Immature natural killer cell (primary cell): ENCODE measurements at regions not wholly inside any gene's neighbourhood (a gene's known extent, or its start where the extent isn't known, plus 50 kb on each side); places are given as distances from the start of the nearest gene placed in this dataset.

Source experiments
- DNase-seq, 3 donors: peaks; one replicate each; pipeline ENCODE4 v3.0.0; 2022; ENCODE audit warnings: mixed read lengths in 1 of 3
- H3K27ac Mint-ChIP-seq, 6 donors: one replicate each; pipeline ENCODE4 v1.8.0; 2020; ENCODE audit warnings: mixed read lengths in 6 of 6, mild to moderate bottlenecking in 5 of 6, inconsistent platforms in 4 of 6, moderate library complexity in 3 of 6
- H3K27me3 Mint-ChIP-seq, 3 donors: one replicate each; pipeline ENCODE4 v1.8.0; 2020 to 2021; ENCODE audit warnings: low read depth in 3 of 3, mild to moderate bottlenecking in 3 of 3, mixed read lengths in 3 of 3, moderate library complexity in 3 of 3, inconsistent platforms in 1 of 3
- H3K36me3 Mint-ChIP-seq, 3 donors: one replicate each; pipeline ENCODE4 v1.8.0; 2020; ENCODE audit warnings: mixed read lengths in 3 of 3, inconsistent platforms in 2 of 3, mild to moderate bottlenecking in 2 of 3
- H3K4me1 Mint-ChIP-seq, 2 donors: one replicate each; pipeline ENCODE4 v1.8.0; 2020; ENCODE audit warnings: inconsistent platforms in 2 of 2, mild to moderate bottlenecking in 2 of 2, mixed read lengths in 2 of 2, moderate library complexity in 1 of 2
- H3K4me3 Mint-ChIP-seq, 5 donors: one replicate each; pipeline ENCODE4 v1.8.0; 2020; ENCODE audit warnings: mild to moderate bottlenecking in 5 of 5, mixed read lengths in 5 of 5, inconsistent platforms in 3 of 5, moderate library complexity in 3 of 5
- H3K9me3 Mint-ChIP-seq, 6 donors: one replicate each; pipeline ENCODE4 v1.8.0; 2020; ENCODE audit warnings: mild to moderate bottlenecking in 6 of 6, mixed read lengths in 6 of 6, inconsistent platforms in 4 of 6, moderate library complexity in 3 of 6

DNA sequence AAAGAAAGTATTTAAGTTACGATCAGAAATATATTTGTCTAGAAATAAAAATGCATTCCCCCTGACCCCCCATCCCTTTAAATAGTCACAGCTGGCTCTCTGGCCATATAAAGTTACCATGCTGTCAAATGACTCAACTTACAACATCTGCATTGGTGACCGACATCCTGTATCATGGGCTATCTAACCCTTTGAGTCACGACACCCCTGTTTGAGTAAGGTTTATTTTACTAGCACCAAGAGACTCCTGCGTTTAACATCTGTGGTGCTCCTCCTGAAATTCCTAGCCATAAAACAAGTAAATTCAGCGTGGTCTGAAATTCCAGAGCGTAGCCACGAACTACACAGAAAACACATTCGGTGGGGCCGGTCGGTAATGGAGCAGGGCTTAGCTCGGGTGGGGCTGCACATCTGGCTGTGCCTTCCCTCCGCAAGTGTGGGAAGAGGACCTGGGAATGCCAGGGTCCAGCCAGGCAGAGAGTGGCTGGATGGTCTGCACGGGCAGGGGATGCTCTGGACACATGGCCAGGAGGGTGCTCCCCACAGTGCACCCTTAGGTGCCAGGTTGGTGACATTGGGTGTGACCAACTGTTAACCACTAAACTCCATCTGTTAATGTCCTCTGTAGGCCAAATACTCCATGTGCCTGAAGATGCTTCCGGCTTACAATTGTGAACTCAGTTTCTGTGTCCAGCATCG, 53.0 kb upstream of the CLDN14 start:
- Mint-ChIP-seq H3K4me1 (peaks cover 0 to 9% of the 10 kb centered on the region in 2 donors), H3K27me3 (peaks cover 1 to 6% (median 4%) of the 10 kb centered on the region in 3 donors), H3K27ac (no peak overlapping the region), H3K9me3 (no peaks in the 10 kb centered on the region), H3K4me3 (no peak overlapping the region), H3K36me3 (no peaks in the 10 kb centered on the region)
- no peak for DNase-seq

DNA sequence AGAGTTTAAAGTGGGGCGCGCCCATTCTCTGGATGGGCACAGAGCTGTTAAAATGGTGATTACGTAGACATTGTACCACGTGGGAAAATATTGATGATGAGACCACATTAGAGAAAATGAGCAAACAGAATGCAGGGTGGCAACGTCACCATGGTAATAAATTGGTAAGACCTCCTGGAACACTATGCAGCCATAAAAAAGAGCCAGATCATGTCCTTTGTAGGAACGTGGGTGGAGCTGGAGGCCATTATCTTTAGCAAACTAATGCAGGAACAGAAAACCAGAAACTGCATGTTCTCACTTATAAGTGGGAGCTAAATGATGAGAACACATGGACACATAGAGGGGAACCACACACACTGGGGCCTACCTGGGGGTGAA, 53.5 kb upstream of the CLDN14 start:
- no peak for DNase-seq
- peaks cover 0 to 9% of the 10 kb centered on the region in 2 donors for H3K4me1 Mint-ChIP-seq
- no peaks in the 10 kb centered on the region for H3K9me3 Mint-ChIP-seq

DNA sequence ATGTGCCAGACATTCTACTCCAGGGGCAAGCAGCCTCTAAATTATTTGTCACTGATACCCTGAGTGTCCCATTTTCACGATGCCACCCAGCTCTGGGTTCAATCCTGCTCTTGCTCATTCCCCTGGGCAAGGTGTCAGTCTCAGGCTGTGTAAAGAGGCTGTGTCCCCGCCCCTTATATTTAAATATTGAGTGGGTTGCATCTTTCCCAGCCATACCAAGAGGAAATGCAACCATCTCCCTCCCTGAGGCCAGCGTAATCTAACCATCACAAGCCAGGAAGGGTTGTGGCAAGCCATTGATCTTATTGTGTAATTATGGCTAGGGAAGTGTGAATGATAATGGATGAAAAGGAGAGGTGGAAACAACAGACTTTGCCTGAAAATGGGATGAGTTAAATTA, 54.7 kb upstream of the CLDN14 start:
- Mint-ChIP-seq H3K9me3 (no peaks in the 10 kb centered on the region), H3K27me3 (peaks cover 1 to 4% (median 2%) of the 10 kb centered on the region in 3 donors), H3K36me3 (no peaks in the 10 kb centered on the region), H3K4me1 (peaks cover 0 to 9% of the 10 kb centered on the region in 2 donors), H3K4me3 (no peak overlapping the region), H3K27ac (no peak overlapping the region)
- DNase-seq, result no peak

More for the DNA sequence above, 53.5 kb upstream of the CLDN14 start:
- Mint-ChIP-seq H3K4me3 (no peak overlapping the region), H3K27me3 (peaks cover 1 to 6% (median 4%) of the 10 kb centered on the region in 3 donors), H3K36me3 (no peaks in the 10 kb centered on the region), H3K27ac (no peak overlapping the region)

DNA sequence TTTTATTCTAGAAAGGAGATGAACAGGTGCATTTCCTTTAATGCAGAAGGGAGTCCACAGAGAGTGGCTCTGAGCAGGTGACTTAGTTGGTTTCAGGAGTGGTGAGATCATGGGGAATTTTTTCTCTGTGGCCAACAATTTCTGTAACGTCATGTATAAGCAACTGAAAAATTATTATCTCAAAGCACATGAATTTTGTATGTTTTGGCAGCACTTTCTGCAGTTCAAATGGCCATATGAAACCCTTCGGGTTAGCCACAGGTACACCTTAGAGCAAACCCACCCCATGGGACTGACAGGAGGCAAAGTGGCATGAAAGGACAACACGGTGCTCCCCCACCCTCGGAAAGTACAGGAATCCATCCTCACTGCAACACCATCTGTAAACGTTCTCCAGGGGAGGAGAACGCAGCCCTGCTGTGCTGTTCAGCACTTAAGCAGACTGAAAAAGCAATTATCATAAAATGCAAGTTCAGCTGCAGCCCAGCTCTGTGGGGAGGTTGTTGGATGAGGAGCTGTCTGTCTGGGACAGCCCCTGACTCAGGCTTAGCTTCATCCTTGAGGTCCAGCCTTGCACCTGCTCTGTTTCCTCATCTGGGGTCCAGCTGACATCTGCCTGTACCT, 55.8 kb upstream of the CLDN14 start:
- DNase-seq, result no peak
- no peaks in the 10 kb centered on the region for H3K36me3 Mint-ChIP-seq
- no peak overlapping the region for H3K27ac Mint-ChIP-seq
- H3K9me3 Mint-ChIP-seq, result no peaks in the 10 kb centered on the region
- H3K4me1 Mint-ChIP-seq, result peaks cover 0 to 9% of the 10 kb centered on the region in 2 donors
- H3K4me3 Mint-ChIP-seq, result no peak overlapping the region
- H3K27me3 Mint-ChIP-seq, result peaks cover 0 to 4% (median 0%) of the 10 kb centered on the region in 3 donors

DNA sequence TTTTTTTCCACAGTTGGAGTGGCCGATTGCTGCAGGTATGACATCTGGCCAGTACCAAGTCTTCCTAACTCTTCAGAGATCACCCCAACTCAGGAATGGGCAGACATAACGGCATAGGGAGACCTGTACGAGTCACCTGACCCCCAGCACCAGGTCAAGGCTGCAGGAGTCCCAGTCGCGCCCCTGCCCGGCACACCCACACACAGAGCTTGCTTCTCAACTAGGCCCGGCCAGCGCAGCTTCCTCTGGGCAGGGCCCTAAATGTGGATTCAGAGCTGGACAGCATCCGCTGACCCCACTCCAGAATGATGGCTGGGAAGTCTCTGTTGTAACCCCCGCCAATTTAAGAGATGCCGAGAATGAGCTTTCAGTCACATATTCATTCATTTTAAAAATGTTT, 58.8 kb upstream of the CLDN14 start:
- no peak for DNase-seq
- Mint-ChIP-seq H3K27me3 (peaks cover 2 to 9% (median 3%) of the 10 kb centered on the region in 3 donors), H3K4me1 (no peaks in the 10 kb centered on the region), H3K9me3 (no peaks in the 10 kb centered on the region), H3K36me3 (no peaks in the 10 kb centered on the region), H3K4me3 (no peak overlapping the region), H3K27ac (no peak overlapping the region)

DNA sequence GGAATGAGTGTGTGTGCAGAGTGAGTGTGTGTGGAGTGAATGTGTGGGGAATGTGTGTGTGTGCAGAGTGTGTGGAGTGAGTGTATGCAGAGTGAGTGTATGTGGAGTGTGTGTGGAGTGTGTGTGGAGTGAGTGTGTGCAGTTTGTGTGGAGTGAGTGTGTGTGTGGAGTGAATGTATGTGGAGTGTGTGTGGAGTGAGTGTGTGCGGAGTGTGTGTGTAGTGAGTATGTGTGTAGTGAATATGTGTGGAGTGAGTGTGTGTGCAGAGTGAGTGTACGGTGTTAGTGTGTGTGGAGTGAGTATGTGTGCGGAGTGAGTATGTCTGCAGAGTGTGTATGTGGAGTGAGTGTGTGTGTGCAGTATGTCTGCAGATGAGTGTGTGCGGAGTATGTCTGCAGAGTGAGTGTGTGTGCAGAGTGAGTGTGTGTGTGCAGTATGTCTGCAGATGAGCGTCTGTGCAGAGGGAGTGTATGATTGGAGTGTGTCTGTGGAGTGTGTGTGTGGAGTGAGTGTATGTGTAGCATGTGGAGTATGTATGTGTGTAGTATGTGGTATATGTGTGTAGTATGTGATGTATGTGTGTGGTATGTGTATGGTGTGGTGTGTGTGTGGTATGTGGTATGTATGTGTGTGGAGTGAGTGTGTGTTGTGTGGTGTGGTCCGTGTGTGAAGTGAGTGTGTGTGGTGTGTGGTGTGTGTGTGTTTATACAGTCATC, 59.7 kb upstream of the CLDN14 start:
- Mint-ChIP-seq H3K4me1 (no peaks in the 10 kb centered on the region), H3K4me3 (no peak overlapping the region), H3K27ac (no peak overlapping the region), H3K27me3 (peaks cover 3 to 8% (median 4%) of the 10 kb centered on the region in 3 donors), H3K36me3 (no peaks in the 10 kb centered on the region), H3K9me3 (no peaks in the 10 kb centered on the region)
- DNase-seq, result no peak

DNA sequence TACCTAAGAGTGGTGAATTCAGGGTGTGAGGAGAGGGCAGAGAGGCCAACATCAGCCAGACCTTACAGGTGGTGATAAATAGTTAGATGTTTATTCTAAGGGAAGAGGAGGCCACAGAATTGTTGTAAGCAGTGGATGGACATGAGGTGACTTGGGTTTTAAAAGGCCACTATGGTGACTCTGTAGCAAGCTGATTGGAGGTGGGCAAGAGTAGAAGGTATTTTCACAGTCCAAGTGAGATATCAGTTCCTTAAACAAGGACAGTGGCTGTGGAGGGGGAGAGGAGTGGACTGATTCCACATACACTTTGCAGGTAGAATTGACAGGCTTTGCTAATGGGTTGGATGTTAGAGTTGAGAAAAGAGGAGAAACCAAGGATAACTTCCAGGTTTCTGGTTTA, 60.8 kb upstream of the CLDN14 start:
- H3K27me3 Mint-ChIP-seq, result peaks cover 3 to 10% (median 4%) of the 10 kb centered on the region in 3 donors

DNA sequence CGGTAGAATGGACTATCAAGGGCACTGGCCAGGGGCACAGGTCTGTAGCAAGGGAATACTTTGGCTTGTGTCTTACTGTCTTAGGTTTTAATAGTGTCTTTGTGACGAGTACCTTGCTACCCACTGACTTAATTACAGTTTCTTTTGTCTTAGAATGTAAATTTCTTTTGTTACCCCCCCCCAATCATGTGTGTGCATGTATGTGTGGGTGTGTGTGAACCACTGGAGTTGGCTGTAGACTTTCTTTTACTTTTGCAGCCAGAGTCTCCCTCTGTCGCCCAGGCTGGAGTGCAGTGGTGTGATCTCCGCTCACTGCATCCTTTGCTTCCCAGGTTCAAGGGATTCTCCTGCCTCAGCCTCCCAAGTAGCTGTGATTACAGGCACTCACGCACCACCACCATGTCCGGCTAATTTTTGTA, 61.8 kb upstream of the CLDN14 start:
- no peak overlapping the region for H3K27ac Mint-ChIP-seq
- no peak for DNase-seq
- H3K36me3 Mint-ChIP-seq, result no peaks in the 10 kb centered on the region
- no peaks in the 10 kb centered on the region for H3K4me1 Mint-ChIP-seq
- H3K9me3 Mint-ChIP-seq, result no peaks in the 10 kb centered on the region
- peaks cover 3 to 10% (median 4%) of the 10 kb centered on the region in 3 donors for H3K27me3 Mint-ChIP-seq
- no peak overlapping the region for H3K4me3 Mint-ChIP-seq

More for the DNA sequence above, 60.8 kb upstream of the CLDN14 start:
- no peak for DNase-seq
- Mint-ChIP-seq H3K9me3 (no peaks in the 10 kb centered on the region), H3K4me3 (no peak overlapping the region), H3K4me1 (no peaks in the 10 kb centered on the region), H3K27ac (no peak overlapping the region), H3K36me3 (no peaks in the 10 kb centered on the region)

DNA sequence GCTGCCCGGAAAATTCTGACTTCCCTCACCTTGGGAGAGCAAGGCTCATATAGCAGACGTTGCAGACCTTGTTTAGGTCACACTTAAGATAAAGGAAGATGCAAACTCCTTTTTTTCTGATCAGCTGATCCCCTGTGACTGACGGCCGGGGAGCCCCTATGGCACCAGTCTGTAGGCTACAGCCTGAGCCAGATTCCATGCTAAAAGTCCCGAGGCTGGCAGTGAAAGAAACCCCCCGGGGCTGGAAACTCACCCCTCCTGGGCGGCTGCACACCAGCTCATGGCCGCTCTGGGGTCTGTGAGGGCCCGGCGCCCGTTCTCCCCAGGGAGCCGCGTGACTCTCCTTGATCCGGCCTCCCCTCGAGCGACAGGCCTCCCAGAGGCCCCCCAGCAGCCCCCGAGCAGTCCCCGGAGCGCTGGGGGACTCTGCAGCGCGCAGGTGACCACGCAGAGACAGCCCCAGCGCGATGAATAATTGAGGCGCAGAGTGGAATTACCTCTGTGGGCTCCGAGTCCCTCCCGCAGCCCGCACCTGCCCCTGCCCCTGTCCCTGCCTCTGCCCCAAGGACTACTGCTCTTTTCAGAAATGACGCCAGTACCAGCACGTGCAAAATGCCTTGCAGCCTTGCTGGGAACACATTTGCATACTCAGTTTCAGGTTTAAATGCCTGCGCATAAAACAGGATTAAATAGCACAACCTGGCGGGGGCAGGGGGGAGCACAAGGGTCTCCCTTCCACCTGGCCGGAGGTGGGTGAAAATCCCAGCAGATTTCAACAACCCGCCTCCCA, 62.6 kb upstream of the CLDN14 start:
- no peak overlapping the region for H3K27ac Mint-ChIP-seq
- no peaks in the 10 kb centered on the region for H3K36me3 Mint-ChIP-seq
- H3K9me3 Mint-ChIP-seq, result no peaks in the 10 kb centered on the region
- peaks cover 5 to 10% (median 5%) of the 10 kb centered on the region in 3 donors for H3K27me3 Mint-ChIP-seq
- no peak for DNase-seq
- peak overlapping the region in 1 of 5 donors; percentile 55 for H3K4me3 Mint-ChIP-seq
- H3K4me1 Mint-ChIP-seq, result no peaks in the 10 kb centered on the region

DNA sequence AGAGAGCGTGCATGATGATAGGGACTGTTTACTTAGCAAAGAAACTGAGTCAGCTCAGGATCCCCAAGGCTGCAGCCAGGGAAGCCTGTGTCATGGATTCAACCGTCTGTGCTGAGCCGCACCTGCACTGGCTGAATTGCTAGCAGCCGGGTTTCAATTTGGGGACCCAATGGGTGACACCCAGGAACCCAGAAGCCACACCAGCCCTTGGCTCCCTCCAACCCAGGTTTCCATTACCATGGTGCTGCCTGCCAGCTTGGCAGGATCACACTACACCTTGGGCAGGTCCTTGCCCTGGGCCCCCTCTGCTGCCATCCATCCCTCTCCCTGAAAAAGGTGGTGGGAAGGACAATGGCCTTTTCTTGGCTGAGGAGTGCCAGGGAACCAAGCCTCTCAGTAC, 64.0 kb upstream of the CLDN14 start:
- DNase-seq, result no peak
- Mint-ChIP-seq H3K36me3 (no peaks in the 10 kb centered on the region), H3K9me3 (no peaks in the 10 kb centered on the region), H3K27me3 (peaks cover 5 to 10% (median 8%) of the 10 kb centered on the region in 3 donors), H3K4me3 (no peak overlapping the region), H3K4me1 (no peaks in the 10 kb centered on the region), H3K27ac (no peak overlapping the region)

DNA sequence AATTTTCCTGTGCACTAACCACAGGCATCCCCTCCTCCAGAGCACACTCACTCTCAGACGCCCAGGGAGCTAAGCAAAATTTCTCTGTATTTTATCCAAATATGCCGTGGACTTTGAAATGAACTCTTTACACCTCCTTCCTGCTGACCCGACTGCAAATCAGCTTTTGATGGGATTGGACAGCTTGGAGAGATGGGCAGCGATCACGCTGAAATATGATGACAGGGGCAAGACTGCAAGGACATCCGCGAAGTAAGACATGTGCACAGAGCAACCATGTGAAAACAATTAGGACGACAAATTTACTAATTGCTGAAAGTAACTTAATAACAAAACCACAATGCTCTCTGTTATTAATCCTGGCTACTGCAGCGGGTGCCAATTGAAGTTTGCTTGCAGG, 64.6 kb upstream of the CLDN14 start:
- Mint-ChIP-seq H3K4me3 (no peak overlapping the region), H3K36me3 (no peaks in the 10 kb centered on the region), H3K9me3 (no peaks in the 10 kb centered on the region), H3K27me3 (peaks cover 5 to 10% (median 8%) of the 10 kb centered on the region in 3 donors), H3K4me1 (no peaks in the 10 kb centered on the region), H3K27ac (no peak overlapping the region)
- DNase-seq, result no peak

DNA sequence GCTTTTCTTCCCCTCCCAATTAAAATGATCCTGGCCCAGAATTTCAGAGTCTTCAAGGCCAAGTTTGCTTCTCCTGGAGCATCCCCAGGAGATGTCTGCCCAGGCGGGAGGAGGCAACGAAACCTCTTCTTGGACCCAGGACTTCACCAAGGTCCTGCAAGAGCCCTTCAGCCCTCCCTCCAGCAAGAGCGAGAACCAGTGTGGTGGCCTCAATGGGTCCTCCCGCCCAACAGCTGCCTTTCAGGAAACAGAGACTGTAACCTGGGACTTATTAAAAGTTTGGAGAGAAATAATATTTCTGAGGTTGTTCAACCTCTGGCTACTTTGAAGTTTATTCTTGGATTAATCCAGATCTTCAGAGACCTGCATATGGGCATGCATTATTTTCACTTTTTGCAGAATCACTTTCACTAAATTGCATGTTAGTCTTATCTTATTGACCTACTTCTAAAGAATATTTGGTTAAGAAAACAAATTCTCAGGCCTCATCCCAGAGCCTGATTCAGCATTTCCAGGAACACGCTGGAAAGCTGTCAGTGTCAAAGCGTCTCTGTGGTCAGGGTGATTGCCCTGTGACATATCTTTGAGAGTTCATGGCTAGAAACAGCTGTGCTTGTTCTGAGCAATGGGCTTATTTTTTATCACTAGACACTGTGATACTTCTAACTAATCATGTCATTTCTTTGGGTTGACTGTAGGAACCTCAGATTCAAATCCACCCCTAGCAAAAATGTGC, 66.0 kb upstream of the CLDN14 start:
- no peak overlapping the region for H3K27ac Mint-ChIP-seq
- H3K9me3 Mint-ChIP-seq, result no peaks in the 10 kb centered on the region
- no peak for DNase-seq
- no peak overlapping the region for H3K4me3 Mint-ChIP-seq
- no peaks in the 10 kb centered on the region for H3K36me3 Mint-ChIP-seq
- no peaks in the 10 kb centered on the region for H3K4me1 Mint-ChIP-seq
- peaks cover 5 to 10% (median 8%) of the 10 kb centered on the region in 3 donors for H3K27me3 Mint-ChIP-seq

DNA sequence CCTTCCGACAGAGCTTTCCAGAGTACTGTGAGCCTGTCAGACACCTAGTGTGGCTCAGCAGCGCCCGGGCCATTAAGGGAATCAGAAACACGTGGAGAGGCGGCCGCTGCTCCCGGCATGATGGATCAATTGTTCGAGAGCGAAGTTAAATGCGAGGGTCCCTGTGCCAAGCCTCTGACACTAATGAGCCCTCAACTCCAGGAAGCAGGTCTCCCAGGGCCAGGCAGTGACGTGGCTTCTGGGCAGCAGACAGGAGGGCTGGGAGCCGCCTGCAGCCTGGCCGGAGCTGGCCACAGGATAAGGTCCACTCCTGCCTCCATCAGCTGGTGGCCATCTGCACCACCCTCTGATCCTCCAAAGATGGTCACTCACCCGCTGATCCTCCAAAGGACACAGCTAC, 67.5 kb upstream of the CLDN14 start:
- peaks cover 5 to 8% (median 6%) of the 10 kb centered on the region in 3 donors for H3K27me3 Mint-ChIP-seq
- H3K4me1 Mint-ChIP-seq, result no peaks in the 10 kb centered on the region
- no peaks in the 10 kb centered on the region for H3K36me3 Mint-ChIP-seq
- H3K9me3 Mint-ChIP-seq, result no peaks in the 10 kb centered on the region
- H3K4me3 Mint-ChIP-seq, result no peak overlapping the region
- DNase-seq, result no peak
- no peak overlapping the region for H3K27ac Mint-ChIP-seq
